ENCODE measurements at regions not wholly inside any gene's neighbourhood (a gene's known extent, or its start where the extent isn't known, plus 50 kb on each side); places are given as distances from the start of the nearest gene placed in this dataset.

DNA sequence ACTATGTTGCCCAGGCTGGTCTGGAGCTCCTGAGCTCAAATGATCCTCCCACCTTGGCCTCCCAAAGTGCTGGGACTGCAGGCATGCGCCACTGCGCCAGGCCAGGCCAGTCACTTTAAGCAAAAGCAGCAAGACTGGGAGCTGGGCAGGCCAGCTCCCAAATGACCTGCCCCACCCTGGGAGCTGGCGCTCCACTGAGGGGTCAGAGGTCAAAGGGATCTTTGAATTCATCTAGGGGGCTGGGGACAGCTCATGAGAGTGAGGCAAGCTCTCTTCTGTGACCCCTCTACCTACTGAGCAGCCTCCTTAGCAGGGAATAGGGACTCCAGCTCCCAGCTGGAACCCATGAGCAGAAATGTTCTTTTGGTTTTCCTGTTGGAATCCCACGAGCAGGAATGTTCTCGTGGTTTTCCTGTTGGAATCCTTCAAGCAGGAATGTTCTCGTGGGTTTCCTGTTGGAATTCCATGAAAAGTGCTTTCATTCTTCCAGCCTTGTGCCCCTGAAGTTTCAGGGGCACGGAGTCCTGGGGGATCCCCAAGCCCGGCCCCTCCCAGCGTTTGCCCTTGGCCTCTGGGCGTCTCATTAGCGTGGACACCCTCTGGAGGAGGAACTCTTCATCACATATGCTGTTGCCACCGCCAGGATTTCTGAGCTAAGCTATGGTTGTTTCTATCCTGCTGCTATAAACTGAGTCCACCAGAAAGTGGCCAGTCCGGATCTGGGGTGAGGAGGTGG lies 162.0 kb upstream of the HAAO start:
- TF ChIP-seq, protein P1, sequence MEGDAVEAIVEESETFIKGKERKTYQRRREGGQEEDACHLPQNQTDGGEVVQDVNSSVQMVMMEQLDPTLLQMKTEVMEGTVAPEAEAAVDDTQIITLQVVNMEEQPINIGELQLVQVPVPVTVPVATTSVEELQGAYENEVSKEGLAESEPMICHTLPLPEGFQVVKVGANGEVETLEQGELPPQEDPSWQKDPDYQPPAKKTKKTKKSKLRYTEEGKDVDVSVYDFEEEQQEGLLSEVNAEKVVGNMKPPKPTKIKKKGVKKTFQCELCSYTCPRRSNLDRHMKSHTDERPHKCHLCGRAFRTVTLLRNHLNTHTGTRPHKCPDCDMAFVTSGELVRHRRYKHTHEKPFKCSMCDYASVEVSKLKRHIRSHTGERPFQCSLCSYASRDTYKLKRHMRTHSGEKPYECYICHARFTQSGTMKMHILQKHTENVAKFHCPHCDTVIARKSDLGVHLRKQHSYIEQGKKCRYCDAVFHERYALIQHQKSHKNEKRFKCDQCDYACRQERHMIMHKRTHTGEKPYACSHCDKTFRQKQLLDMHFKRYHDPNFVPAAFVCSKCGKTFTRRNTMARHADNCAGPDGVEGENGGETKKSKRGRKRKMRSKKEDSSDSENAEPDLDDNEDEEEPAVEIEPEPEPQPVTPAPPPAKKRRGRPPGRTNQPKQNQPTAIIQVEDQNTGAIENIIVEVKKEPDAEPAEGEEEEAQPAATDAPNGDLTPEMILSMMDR (IDR thresholded peaks at IDR 0.05; ENCODE audit: control extremely low read depth, extremely low read depth, low read depth, missing control alignments) = no peak
- CTCF ChIA-PET = interaction anchor here (1.3 to 1.9 kb wide), 5 partner anchors 11 to 587 kb away, joined by 4 to 7 read pairs (median 4); no protein-coding TSS in a partner anchor
- POLR2A ChIA-PET = no interaction called here
- no peak for DNase-seq (ENCODE audit: extremely low spot score)

DNA sequence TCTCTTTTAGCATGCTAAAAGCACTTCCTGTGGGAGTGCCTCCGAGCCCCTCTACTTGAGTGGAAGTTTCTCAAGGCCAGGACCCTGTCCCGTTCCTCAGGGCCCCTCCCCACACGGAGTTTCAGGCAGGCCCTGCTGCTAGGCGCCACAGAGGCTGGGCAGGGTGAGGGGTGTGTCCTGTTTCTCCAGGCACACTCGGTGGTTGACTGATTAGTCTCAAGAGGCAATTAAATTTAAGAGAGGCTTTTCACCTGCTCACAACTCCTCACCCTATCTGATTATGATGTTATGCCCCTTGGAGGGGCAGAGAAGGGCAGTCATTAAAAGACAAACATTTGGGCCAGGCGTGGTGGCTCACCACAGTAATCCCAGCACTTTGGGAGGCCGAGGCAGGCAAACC lies 160.8 kb upstream of the HAAO start:
- TF ChIP-seq, protein P1 (IDR thresholded peaks at IDR 0.05; ENCODE audit: control extremely low read depth, extremely low read depth, low read depth, missing control alignments) = no peak
- CTCF ChIA-PET = interaction anchor here (1.4 to 3.4 kb wide), 2 partner anchors 12 to 276 kb away, joined by 4 to 14 read pairs; no protein-coding TSS in a partner anchor
- POLR2A ChIA-PET = no interaction called here
- no peak for DNase-seq (ENCODE audit: extremely low spot score)

DNA sequence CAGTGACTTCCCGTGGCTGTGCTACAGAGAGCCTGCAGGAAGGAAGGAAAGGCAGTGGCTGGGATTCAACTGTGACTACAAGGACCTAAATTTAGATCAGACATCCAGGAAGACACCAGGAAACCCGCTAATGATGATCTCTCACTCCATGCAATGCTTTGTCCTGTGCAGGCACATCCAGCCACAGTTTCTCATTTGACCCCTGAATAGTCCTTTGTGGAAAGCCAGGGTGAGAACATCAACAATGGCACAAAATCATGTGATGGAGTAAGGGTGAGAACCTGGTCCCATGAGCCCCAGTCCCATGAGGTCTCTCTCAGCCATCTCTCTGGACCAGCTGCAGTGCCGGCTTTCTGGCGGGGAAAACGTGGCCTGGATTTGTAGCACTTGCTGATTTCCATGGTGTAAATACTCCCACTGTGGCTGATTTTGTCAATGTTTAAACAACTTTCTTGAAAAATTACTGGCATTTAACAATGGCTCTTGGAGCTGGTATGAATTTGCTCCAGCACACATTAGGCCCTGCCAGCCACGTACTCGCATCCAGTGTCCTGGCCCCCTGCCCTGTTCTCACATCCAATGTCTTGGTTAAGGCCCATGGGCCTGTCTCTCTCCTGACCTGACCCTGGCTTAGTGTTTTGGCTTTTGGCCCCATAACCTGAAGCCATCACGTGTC lies 159.0 kb upstream of the HAAO start:
- ChIA-PET POLR2A (no interaction called here), CTCF (interaction anchor here (0.6 to 3.4 kb wide), 2 partner anchors 24 to 278 kb away, joined by 3 to 14 read pairs; no protein-coding TSS in a partner anchor)
- TF ChIP-seq, protein P1 (IDR thresholded peaks at IDR 0.05; ENCODE audit: control extremely low read depth, extremely low read depth, low read depth, missing control alignments) = no peak
- no peak for DNase-seq (ENCODE audit: extremely low spot score)

DNA sequence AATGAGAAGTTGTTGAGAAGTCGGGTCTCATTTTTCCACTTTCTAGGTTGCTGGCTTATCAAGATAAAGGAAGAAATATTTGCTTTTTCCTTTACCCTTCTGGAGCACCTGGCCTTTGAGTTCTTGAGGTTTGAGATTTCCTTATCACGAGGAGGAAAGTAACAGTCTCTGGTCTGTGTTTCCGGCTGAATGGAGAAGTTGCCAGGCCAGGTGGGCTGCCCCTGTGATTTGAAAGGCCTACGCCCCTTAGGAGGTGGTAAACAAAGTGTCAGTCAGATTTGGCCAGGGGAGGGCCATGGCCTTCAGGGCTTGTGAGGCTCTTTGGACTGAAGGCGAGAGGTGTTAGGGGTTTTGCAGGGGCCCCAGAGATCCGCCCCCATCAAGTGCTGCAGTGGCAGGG lies 156.7 kb upstream of the HAAO start:
- ChIA-PET POLR2A (no interaction called here), CTCF (interaction anchor here (1.5 to 4.2 kb wide), 3 partner anchors 280 to 536 kb away, joined by 4 to 43 read pairs (median 39); no protein-coding TSS in a partner anchor)

DNA sequence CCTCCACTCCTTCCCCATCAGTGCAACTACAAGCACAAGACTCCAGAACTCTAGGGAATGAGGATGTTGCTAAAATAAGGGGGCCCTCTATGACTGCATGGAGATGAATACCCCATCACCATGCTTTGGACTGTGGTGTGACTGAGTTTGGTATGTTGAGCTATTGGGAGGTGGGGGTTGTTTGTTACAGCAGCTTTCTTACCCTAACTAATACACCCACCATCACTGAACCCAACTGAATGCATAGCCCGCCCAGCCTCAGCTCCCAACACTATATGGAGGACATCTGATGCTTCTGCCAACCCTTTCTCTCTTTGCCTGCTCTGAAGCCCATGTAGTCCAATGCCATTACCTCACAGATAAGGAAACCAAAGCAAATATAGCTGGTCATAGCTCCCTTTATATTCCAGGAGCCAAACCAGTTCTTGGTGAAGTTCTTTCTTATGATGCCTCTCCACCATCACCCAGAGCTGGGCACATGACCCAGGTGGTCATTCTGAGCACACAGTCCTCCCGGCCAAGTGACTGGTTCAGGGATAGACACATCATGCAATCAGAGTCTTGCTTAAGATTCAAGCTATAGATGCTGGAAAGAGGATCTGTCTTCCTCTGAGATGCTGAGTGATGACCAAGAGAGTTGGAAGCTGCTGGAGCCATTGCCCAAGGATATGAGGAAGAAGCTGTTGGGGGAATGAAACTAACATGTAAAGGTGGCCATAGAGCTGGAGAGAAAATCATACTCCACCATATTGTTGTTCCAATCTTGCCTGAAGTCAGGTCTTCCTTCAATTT lies 155.6 kb upstream of the HAAO start:
- TF ChIP-seq, protein P1 (IDR thresholded peaks at IDR 0.05; ENCODE audit: control extremely low read depth, extremely low read depth, low read depth, missing control alignments) = no peak
- ChIA-PET CTCF (interaction anchor here (0.6 to 4.5 kb wide), 46 partner anchors 9 to 665 kb away, joined by 3 to 43 read pairs (median 4); no protein-coding TSS in a partner anchor), POLR2A (no interaction called here)
- DNase-seq (ENCODE audit: extremely low spot score) = no peak

More for the DNA sequence above, 156.7 kb upstream of the HAAO start:
- DNase-seq (ENCODE audit: extremely low spot score) = no peak
- TF ChIP-seq, protein P1 (IDR thresholded peaks at IDR 0.05; ENCODE audit: control extremely low read depth, extremely low read depth, low read depth, missing control alignments) = no peak

Data from GM10248 (cell line).